H54 (cell line): ENCODE measurements at regions not wholly inside any gene's neighbourhood (a gene's known extent, or its start where the extent isn't known, plus 50 kb on each side); places are given as distances from the start of the nearest gene placed in this dataset.

ENCODE experiments used
- DNase-seq: peaks from one replicate; pipeline ENCODE4 v3.0.0; 2011; ENCODE audit warnings: low spot score, mixed read lengths; ENCODE audit not compliant: insufficient read length
- FAIRE-seq: peaks from 3 replicates; lab custom pipeline; 2011; peaks lifted over from hg19 to GRCh38; lab: Jason Lieb, UNC
- POLR2A ChIP-seq: IDR thresholded peaks from 2 replicates; pipeline ENCODE4 v1.6.1; 2011; ENCODE audit warnings: low read depth, mild to moderate bottlenecking, low read length

DNA sequence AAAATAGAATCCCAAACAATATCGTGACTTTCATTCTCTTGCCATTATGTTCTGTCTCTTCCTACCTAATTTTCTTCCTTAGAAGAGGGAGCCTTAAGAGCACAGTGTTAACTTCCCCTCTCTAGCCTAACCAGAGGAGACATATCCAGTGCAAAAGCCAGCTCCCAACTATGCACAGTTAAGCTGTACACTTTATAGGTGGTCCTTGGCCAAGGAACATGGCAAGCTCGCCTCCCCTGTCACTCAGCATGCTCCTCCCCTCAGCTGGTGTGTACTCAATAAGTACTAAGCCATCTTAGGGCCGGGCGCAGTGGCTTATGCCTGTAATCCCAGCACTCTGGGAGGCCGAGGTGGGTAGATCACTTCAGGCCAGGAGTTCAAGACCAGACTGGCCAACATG is 255.1 kb upstream of the TMPO start:
- DNase-seq (no peak), FAIRE-seq (no peak)
- no peak for TF ChIP-seq POLR2A

DNA sequence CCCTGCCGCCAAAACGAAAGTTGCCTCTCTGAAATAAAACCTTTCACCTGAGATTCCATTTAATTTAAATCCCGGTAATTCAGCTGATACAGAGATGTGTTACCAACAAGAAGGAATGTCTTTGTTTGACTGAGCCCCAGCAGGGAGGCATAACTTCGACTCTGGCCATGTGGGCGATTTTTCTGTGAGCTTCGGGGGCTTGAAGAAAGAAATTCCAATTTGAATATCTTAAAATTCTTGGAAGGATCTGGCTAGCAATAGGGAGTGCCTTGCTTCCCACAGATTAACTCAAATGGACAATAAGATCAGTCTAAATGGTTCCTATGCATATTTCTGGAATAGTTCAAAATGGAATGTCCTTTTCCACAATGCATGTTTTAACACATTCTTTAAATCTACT is 252.5 kb upstream of the TMPO start:
- TF ChIP-seq POLR2A, result no peak
- DNase-seq, result no peak
- no peak for FAIRE-seq

DNA sequence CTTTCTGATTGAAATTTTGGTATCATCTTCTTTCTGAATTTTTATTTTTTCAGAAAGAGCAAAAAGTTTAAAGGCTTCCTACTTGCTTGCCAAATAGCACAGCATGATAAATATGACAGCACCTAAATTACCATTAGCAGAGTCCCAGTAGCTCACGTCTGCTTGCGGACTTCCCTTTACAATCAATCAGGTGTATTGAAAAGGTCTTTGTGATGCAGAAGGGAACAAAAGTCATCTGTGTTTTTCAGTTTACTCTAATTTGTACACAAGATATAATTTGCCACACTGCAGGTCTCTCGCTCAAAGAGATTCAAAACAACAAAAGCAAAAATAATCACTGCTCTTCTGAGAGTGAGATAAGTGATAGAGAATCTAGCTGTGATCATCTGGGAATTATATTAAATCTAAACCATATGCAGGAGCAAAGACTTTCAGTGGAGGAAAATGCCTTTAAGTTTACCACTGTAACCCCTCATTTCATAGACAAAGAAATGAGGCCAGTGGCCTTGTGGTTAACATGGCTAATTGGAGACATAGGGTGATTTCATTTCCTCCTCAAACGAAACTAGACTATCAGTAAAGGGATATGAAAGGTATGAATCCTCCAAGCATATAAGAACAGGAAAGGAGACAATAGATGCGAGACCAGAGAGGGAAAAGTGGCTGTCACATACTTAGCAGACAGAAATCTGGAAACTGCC is 240.8 kb upstream of the TMPO start:
- no peak for DNase-seq

DNA sequence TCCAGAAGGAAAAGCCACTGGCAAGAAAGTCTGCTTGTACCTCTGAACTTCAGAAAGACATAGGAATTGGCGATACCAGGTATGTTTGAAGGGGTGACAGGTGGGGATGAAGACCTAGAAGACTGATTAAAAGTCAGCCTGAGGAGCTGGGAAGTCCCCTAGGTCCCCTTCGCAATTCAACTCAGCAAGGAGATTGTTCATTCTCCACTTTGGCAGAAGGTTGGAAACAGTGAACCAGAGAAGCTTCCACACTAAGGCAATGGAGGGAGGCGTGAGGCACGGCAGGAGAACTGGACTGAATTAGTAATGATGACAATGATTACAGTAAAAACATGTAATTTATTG is 240.3 kb upstream of the TMPO start:
- no peak for FAIRE-seq
- no peak for DNase-seq
- no peak for TF ChIP-seq POLR2A

More for the DNA sequence above, 240.8 kb upstream of the TMPO start:
- no peak for FAIRE-seq
- TF ChIP-seq POLR2A, result no peak

DNA sequence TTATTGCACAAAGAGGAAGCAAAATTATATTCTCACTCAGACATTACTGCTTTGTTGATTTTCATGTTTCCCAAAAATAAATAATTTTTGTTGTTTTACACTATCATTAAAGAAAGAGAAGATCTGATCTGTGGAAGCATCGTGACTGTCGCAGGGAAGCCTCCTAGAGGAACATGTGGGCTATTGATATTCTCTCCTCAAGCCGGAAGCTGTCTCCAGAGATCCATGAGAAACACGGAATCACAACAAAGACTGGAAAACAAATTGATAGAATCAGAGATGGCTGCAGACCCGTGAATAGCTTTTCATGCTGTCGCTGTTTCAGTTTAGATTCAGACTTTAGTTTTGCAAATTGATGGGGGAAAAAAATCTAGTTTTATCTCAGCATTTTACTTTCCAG is 235.2 kb upstream of the TMPO start:
- FAIRE-seq, result no peak
- no peak for DNase-seq
- TF ChIP-seq POLR2A, result no peak

DNA sequence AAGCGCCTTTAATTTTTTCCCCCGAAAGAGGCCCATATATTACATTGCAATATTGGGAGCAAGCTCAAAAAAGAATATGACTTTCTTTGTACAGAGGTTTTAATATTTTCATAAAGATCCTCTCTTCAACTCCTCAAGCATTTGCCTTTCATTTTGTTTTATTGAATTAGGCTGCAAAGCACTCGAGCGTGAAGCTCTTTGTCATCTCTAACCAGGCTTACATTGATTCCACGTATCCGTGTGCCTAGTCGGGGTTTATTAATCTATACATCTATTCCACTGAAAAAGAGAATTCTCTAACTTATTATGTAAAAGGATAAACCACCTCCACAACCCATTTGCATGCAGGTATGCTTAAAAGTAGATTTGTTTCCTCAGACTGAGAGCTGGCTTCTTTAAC is 234.8 kb upstream of the TMPO start:
- no peak for FAIRE-seq
- TF ChIP-seq POLR2A, result no peak
- DNase-seq, result no peak

DNA sequence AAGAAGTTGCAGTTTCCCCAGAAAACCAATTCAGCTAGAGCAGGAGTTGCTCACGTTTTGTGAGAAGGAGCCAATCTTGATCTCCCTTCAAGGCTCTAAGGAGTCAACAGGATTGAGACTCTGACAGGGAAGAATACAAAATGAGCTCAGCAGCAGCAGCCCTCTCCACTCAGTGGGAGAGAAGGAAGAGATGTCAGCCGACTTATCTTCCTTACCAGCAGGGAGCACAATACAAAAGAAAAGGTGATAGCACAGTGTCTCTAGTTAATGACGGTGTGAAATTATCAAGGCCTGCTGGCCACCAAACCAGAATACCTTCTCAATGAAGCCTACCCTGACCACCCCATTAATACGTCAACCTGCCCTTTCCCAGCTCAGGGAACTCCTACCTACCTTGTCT is 223.6 kb upstream of the TMPO start:
- FAIRE-seq, result no peak
- DNase-seq, result no peak
- no peak for TF ChIP-seq POLR2A

DNA sequence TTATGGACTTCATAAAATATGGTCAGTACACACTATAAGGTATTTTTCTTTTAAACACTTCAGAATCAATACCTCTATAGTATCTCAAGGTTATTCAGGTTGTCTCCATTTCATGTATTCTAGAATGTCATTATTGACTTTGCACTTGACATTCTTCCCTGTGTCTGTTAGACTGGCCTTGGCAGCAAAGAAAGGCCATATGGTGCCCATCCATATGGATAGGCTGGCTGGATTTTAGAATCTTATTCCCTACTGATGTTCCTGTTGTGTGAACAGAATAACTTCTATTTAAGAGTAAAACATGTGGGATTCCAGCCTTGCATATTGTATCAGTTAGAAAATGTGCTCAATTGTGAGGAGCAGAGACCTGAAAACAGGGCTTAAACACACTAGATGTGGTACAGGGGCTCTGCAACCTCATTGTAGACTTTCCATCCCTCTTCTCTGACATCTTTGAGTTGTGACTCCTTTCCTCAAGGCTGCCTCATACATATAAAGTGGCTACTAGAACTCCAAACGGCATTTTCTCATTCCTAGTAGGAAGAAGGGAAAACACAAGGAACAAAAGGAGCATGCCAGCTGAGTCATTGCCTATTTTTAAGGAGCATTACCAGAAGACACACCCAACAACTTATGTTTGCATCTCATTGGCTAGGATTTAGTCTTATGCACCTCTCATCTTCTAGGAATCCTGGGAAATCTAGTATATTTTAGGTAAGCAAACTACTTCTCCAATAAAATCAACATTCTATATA is 221.2 kb upstream of the TMPO start:
- no peak for DNase-seq
- no peak for TF ChIP-seq POLR2A
- FAIRE-seq, result no peak

DNA sequence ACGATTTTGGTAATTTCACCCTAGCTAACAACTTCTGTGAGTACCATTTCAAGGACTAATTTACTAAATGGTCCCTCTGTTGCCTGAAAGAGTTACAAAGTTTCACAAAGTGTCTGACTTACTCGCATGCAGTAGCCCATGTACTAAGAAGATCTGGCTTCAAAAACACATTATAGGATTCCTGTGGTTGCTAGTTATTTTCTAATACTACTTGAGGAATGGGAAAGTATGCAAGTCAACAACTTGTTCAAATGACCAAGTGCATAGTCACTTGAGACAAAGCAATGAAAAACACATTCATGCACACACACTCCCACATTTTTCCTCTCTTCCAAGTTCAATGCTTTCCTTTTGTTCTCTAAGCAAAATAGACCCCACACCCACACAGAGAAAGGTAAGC is 219.7 kb upstream of the TMPO start:
- DNase-seq, result no peak
- no peak for TF ChIP-seq POLR2A

DNA sequence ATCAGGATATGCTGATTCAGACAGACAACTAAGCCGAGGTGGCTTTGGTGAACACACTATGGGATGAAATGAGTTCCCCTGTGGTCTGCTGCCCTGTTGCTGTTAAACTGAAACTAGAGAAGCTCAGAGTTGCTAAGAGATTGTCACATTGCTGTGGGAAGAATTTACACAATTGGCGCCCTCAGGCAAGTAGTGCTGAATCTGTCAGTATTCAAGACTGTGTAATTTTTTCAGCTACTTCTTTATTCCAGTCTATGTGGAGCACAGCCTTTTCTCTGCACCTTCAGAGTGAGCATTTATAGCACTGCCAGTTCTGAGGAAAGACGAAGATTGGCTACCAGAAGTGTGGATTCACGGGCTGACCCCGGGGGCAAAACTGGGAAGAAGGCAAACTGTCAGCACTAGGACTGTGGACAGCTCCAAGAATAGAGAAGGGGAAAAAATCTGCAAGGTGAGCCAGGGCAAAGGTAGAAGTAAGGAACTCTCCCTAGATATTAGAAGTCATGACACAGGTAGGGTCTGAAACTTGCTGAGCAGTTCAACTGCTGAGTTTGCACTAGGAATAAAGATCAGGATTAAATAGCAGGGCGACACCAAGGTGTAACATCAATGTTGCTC is 218.8 kb upstream of the TMPO start:
- DNase-seq (no peak), FAIRE-seq (no peak)
- TF ChIP-seq POLR2A, result no peak

More for the DNA sequence above, 219.7 kb upstream of the TMPO start:
- no peak for FAIRE-seq

DNA sequence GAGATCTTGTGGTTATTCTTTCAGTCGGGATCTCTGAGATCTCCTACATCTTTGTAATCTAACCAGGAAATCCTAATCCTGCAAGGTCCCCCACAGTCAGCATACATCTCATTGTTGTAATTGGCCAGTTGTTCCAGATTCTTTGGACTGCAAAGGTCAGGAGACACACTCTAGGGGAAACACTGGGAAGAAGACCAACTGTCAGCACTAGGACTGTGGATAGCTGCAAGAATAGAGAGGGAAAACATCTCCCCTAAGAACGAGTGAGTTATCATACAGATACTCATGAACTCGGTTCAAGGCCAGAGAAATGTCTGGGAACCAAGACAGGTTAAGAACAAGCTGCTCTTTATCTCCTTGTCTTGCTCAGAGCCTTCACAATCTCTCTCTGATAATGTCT is 217.9 kb upstream of the TMPO start:
- FAIRE-seq (no peak), DNase-seq (no peak)
- no peak for TF ChIP-seq POLR2A

DNA sequence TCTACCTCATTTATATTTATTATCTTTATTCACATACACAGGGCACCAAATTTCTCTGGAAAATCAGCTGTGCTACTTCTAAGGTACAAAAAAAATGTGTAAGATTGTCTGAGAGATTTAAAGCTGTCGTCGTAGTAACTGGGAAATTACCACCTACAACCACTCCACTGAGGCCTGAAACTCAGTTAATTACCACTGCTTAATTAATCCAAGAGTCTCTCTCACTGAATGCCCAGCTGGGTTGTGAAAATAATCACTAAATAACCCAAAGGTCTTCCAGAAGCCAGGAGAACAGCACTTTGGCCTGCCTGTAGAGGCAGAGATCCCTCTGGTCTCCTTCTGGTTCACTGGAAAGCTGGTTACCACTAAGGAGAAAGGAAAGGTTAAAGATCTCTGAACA is 207.2 kb upstream of the TMPO start:
- no peak for DNase-seq
- no peak for TF ChIP-seq POLR2A
- FAIRE-seq, result no peak

DNA sequence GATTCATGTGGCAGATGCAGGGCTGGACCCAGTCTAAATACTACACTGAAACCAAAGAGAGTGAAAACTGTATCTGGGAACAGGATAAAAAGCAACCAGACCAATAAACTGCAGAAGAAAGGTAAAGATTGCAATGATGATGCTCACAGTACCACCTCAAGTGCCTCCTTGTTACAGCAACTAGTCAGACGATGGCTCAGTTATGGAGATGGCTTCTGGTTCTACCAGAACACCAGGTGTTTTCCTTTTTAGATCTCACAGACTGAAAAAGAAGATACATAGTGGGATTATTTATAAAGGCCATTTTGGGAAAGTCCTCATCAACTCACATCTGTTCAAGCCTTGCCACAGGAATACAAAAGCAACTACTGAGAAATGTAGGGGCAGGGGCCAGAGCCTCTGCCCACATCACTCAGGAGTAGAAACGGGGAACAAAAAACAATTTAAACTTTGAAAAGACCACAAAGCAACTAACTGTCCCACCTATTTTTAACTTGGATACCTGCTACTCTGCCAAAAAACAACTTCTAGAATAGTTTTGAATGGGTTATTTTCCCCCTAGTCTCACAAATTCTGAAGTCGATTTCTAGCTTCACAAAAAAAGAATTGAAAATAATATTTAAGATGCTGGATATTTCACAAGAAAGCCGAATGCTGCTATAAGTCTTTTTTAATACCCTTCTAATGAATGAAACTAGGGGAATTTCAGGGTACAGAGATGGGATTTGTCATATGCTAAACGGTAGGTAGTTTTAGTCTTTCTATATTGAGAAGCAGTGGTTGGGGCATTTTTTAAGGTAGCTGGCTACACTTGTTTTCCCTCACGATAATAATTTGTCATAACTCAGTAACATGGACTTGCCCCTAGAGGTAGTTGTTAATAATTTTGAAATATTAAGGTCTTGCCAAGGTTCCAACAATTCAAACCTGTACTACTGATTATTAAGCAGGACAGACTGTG is 197.2 kb upstream of the TMPO start:
- no peak for TF ChIP-seq POLR2A
- DNase-seq (no peak), FAIRE-seq (no peak)
